Spleen (tissue), 7 donors: ENCODE measurements at regions not wholly inside any gene's neighbourhood (a gene's known extent, or its start where the extent isn't known, plus 50 kb on each side); places are given as distances from the start of the nearest gene placed in this dataset.

ENCODE experiments used
- CTCF ChIP-seq, 11 experiments: fragments of 200-600 bp in 7 of 11; fragments of 450-650 bp in 4 of 11; sonication (generic) in 4 of 11; IDR thresholded peaks in 8 of 11; conservative IDR thresholded peaks in 3 of 11; 1 replicate in 7 of 11; 2 replicates in 4 of 11; pipeline versions ENCODE4 v1.4.0 to v1.8.0; 2016 to 2021; ENCODE audit warnings: antibody characterized with exemption in 11 of 11, inconsistent platforms in 4 of 11, mild to moderate bottlenecking in 1 of 11
- POLR2A ChIP-seq, 3 donors: fragments of 450-650 bp; IDR thresholded peaks; one replicate each; pipeline ENCODE4 v1.5.1; 2017; ENCODE audit warnings: antibody characterized with exemption in 3 of 3, mild to moderate bottlenecking in 1 of 3
- POLR2AphosphoS5 ChIP-seq, 3 donors: sonication (generic); formaldehyde crosslinking; IDR thresholded peaks; one replicate each; pipeline ENCODE4 v1.5.1; 2017; ENCODE audit warnings: antibody characterized with exemption in 3 of 3
- donor health status: DM: no; HTN: no; CAD: no; lungs with moderate emphysema.
- donor health status: DM: no; HTN: no; CAD: no.
- donor health status: DM: no; HTN: no; CAD: no.

- TF ChIP-seq CTCF (IDR thresholded peaks at IDR 0.05 in 8 of 11, conservative IDR thresholded peaks at IDR 0.05 in 3 of 11) (no peak), POLR2A (IDR thresholded peaks at IDR 0.05) (no peak), POLR2AphosphoS5 (IDR thresholded peaks at IDR 0.05) (no peak)
These were observed 83.0 kb downstream of the POLR1D start for GRCh38 chr13:27704681-27705080.
